ENCODE measurements at regions not wholly inside any gene's neighbourhood (a gene's known extent, or its start where the extent isn't known, plus 50 kb on each side); places are given as distances from the start of the nearest gene placed in this dataset.

- H3K9me3 ChIP-seq: no peaks in the 10 kb centered on the region
- H3K4me3 ChIP-seq: no peak overlapping the region
- DNase-seq: no peak
- no peak for TF ChIP-seq CTCF (IDR thresholded peaks at IDR 0.05)
- H3K36me3 ChIP-seq (ENCODE audit: insufficient read depth in 1 of 2, low read depth in 1 of 2): no peaks in the 10 kb centered on the region
- H3K27ac ChIP-seq: no peak overlapping the region
- H3K27me3 ChIP-seq (ENCODE audit: insufficient read depth in 3 of 3, low read length in 2 of 3): no peaks in the 10 kb centered on the region
- WGBS, 3 donors: 82 to 86% (median 82%) methylated on average over 7 of the region's 7 CpGs
- intact Hi-C loops (cut with DNase I): no loop called here
- H3K4me1 ChIP-seq: no peaks in the 10 kb centered on the region
- no peak for ATAC-seq
Observed at GRCh38 chr6:40735521-40735920, 148.4 kb upstream of the LRFN2 start.

- WGBS, 3 donors: 40 to 52% (median 44%) methylated on average over 3 of the region's 3 CpGs
Observed at GRCh38 chr6:40735121-40735520, 148.0 kb upstream of the LRFN2 start.

GRCh38 chr6:40734607-40735006 is 147.4 kb upstream of the LRFN2 start:
- 75 to 84% (median 77%) methylated on average over 4 of the region's 4 CpGs for WGBS, 3 donors
- TF ChIP-seq CTCF (IDR thresholded peaks at IDR 0.05): no peak
- Histone ChIP-seq H3K4me3 (no peak overlapping the region), H3K4me1 (no peaks in the 10 kb centered on the region), H3K36me3 (ENCODE audit: insufficient read depth in 1 of 2, low read depth in 1 of 2) (no peaks in the 10 kb centered on the region), H3K27ac (no peak overlapping the region), H3K9me3 (no peaks in the 10 kb centered on the region), H3K27me3 (ENCODE audit: insufficient read depth in 3 of 3, low read length in 2 of 3) (no peaks in the 10 kb centered on the region)
- ATAC-seq: no peak
- intact Hi-C loops (cut with DNase I): no loop called here
- no peak for DNase-seq

More at GRCh38 chr6:40735121-40735520, 148.0 kb upstream of the LRFN2 start:
- Histone ChIP-seq H3K36me3 (ENCODE audit: insufficient read depth in 1 of 2, low read depth in 1 of 2) (no peaks in the 10 kb centered on the region), H3K4me1 (no peaks in the 10 kb centered on the region), H3K27ac (no peak overlapping the region), H3K4me3 (no peak overlapping the region), H3K27me3 (ENCODE audit: insufficient read depth in 3 of 3, low read length in 2 of 3) (no peaks in the 10 kb centered on the region), H3K9me3 (no peaks in the 10 kb centered on the region)
- ATAC-seq (no peak), DNase-seq (no peak)
- no peak for TF ChIP-seq CTCF (IDR thresholded peaks at IDR 0.05)
- intact Hi-C loops (cut with DNase I): no loop called here

- 57 to 66% (median 60%) methylated on average over 4 of the region's 4 CpGs for WGBS, 3 donors
- DNase-seq (no peak), ATAC-seq (no peak)
- intact Hi-C loops (cut with DNase I): no loop called here
- Histone ChIP-seq H3K4me3 (no peak overlapping the region), H3K36me3 (ENCODE audit: insufficient read depth in 1 of 2, low read depth in 1 of 2) (no peaks in the 10 kb centered on the region), H3K9me3 (no peaks in the 10 kb centered on the region), H3K27ac (no peak overlapping the region), H3K27me3 (ENCODE audit: insufficient read depth in 3 of 3, low read length in 2 of 3) (no peaks in the 10 kb centered on the region), H3K4me1 (no peaks in the 10 kb centered on the region)
- TF ChIP-seq CTCF (IDR thresholded peaks at IDR 0.05): no peak
Observed at GRCh38 chr6:40733770-40734396, 146.7 kb upstream of the LRFN2 start.

GRCh38 chr6:40733290-40733689 is 146.1 kb upstream of the LRFN2 start:
- H3K36me3 ChIP-seq (ENCODE audit: insufficient read depth in 1 of 2, low read depth in 1 of 2): no peaks in the 10 kb centered on the region
- no peaks in the 10 kb centered on the region for H3K4me1 ChIP-seq
- H3K4me3 ChIP-seq: no peak overlapping the region
- ATAC-seq (no peak), DNase-seq (no peak)
- 69 to 77% (median 75%) methylated on average over 1 of the region's 1 CpG for WGBS, 3 donors
- no peaks in the 10 kb centered on the region for H3K27me3 ChIP-seq (ENCODE audit: insufficient read depth in 3 of 3, low read length in 2 of 3)
- H3K27ac ChIP-seq: no peak overlapping the region
- TF ChIP-seq CTCF (IDR thresholded peaks at IDR 0.05): no peak
- H3K9me3 ChIP-seq: no peaks in the 10 kb centered on the region
- intact Hi-C loops (cut with DNase I): no loop called here
